ENCODE measurements at regions not wholly inside any gene's neighbourhood (a gene's known extent, or its start where the extent isn't known, plus 50 kb on each side); places are given as distances from the start of the nearest gene placed in this dataset.

DNA sequence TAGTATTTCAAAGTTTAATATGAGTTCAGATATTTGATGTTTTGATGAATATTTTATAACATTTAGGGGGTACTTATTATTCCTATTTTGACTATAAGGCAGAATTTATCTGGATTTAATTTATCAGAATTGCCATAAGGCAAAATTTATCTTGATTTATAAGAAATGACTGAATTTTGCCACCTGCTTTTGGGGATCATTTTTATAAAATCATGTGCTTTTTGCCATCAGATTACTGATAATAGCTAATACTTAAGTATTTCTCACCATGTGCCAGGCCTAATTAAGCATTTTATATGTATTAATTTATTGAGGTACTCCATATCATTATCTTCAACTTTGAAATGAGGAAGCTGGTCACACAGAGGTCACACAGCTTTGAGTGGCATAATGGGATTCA, 423.7 kb downstream of the PRKD1 start:
- DNase-seq (ENCODE audit: low read depth), result no peak
- H3K4me3 ChIP-seq (ENCODE audit: low read depth, low read length), result no peak overlapping the region
- TF ChIP-seq, protein P1, sequence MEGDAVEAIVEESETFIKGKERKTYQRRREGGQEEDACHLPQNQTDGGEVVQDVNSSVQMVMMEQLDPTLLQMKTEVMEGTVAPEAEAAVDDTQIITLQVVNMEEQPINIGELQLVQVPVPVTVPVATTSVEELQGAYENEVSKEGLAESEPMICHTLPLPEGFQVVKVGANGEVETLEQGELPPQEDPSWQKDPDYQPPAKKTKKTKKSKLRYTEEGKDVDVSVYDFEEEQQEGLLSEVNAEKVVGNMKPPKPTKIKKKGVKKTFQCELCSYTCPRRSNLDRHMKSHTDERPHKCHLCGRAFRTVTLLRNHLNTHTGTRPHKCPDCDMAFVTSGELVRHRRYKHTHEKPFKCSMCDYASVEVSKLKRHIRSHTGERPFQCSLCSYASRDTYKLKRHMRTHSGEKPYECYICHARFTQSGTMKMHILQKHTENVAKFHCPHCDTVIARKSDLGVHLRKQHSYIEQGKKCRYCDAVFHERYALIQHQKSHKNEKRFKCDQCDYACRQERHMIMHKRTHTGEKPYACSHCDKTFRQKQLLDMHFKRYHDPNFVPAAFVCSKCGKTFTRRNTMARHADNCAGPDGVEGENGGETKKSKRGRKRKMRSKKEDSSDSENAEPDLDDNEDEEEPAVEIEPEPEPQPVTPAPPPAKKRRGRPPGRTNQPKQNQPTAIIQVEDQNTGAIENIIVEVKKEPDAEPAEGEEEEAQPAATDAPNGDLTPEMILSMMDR (conservative IDR thresholded peaks at IDR 0.05; ENCODE audit: low read depth, low read length), result no peak

DNA sequence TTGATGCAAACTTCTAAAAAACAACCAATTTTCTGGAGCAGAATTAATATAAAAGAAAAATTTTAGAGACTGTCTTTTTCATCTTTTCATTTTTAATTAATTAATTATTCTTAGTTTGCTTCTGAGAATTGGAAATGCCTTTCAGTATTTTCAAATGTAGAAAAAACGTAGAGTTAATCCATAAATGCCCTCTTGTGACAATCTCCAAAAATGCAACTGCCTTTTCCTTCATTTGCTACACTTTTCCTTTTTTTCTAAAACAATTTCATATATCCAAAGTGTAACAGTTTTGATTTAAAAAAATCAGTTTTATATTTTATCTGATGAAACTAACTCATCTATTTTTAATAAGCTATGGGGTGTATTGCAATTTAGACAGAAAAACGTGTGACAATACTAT, 409.3 kb downstream of the PRKD1 start:
- no peak overlapping the region for H3K4me3 ChIP-seq (ENCODE audit: low read depth, low read length)
- TF ChIP-seq, protein P1 (conservative IDR thresholded peaks at IDR 0.05; ENCODE audit: low read depth, low read length), result peak; percentile 53
- no peak for DNase-seq (ENCODE audit: low read depth)

DNA sequence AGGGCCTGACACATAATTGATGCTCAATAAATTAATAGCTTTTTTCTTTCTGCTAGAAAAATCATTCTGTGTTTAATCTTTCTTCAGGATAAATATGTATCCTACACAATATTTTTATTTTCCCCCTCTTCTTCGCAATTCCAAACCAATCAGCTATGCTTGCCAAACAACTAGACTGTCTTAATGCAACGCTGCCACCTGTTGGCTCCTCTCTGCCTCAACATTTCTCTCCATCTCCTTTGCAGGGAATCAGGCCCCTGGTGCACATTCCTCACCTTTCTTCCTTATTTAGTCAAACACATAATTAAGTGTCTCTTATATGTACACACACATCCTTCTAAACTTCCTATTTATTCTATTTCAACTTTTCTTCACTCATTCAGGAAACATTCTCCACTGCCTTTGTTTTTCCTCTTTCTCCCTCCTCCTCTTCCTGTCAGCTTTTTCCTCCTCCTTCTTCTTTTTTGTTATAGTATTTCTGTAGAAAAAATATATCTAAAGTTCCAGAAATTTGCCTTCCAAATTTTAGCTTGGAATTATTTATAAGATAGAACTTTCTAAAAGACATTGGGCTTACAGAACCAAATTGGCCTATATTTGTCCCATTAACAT, 406.0 kb downstream of the PRKD1 start:
- no peak for DNase-seq (ENCODE audit: low read depth)
- H3K4me3 ChIP-seq (ENCODE audit: low read depth, low read length), result no peak overlapping the region
- TF ChIP-seq, protein P1 (conservative IDR thresholded peaks at IDR 0.05; ENCODE audit: low read depth, low read length), result peak; percentile 65
